ENCODE measurements at regions not wholly inside any gene's neighbourhood (a gene's known extent, or its start where the extent isn't known, plus 50 kb on each side); places are given as distances from the start of the nearest gene placed in this dataset.

DNA sequence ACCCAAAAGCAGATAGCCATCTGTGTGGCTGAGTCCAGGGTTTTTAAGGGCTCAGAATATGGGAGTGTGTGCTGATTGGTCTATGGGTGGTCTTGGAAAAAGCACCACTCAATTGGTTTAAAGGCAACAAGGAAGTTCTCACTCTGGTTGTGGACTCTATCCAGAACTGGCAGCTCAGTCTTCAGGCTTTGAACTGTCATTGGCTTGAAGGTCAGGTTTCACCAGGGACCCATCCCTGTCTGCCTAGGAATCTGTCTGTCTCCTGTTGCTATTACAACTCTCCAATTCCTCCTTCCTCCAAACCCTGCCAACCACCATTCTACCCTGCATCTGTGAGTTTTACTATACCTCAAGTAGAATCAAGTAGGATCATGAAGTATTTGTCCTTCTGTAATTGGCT, 341.7 kb upstream of the ADGRL2 start:
- TF ChIP-seq, protein P1, sequence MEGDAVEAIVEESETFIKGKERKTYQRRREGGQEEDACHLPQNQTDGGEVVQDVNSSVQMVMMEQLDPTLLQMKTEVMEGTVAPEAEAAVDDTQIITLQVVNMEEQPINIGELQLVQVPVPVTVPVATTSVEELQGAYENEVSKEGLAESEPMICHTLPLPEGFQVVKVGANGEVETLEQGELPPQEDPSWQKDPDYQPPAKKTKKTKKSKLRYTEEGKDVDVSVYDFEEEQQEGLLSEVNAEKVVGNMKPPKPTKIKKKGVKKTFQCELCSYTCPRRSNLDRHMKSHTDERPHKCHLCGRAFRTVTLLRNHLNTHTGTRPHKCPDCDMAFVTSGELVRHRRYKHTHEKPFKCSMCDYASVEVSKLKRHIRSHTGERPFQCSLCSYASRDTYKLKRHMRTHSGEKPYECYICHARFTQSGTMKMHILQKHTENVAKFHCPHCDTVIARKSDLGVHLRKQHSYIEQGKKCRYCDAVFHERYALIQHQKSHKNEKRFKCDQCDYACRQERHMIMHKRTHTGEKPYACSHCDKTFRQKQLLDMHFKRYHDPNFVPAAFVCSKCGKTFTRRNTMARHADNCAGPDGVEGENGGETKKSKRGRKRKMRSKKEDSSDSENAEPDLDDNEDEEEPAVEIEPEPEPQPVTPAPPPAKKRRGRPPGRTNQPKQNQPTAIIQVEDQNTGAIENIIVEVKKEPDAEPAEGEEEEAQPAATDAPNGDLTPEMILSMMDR (IDR thresholded peaks at IDR 0.05): no peak
- no peak for TF ChIP-seq POLR2A (IDR thresholded peaks at IDR 0.05)

Measured in right lobe of liver (tissue), 4 donors.